ENCODE measurements at regions not wholly inside any gene's neighbourhood (a gene's known extent, or its start where the extent isn't known, plus 50 kb on each side); places are given as distances from the start of the nearest gene placed in this dataset.
A peak's percentile ranks its signal among the peaks of the same experiment; 100 is the strongest.
"Not testable (repeated sequence)": the region's sequence is repeated elsewhere in the genome, so short reads cannot be mapped to it uniquely, and the experiment has no call there.

DNA sequence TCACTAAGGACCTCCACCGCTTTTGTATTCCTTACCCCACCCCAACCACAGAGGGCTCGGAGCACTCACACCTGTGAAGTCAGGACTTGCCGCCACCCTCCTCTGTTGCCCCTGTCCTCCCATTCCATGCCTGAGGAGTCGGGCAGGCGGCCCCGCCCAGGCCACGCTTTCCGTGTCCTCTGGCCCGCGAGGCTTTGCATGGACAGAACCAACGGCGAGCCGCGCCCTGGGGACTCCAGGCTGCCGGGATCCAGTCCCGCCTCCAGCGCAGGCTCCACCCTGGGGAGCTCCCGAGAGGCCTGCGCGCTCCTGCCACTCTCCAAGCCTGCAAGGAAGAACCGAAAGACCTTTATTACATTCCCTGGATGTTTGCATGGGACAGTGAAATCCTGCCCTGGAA, 366.4 kb upstream of the POM121L12 start:
- in situ Hi-C loops (cut with HindIII; ENCODE audit: low pct_unique_long_range_greater_than_20kb, low sequenced_read_pairs): no loop called here
- no peak for DNase-seq (ENCODE audit: low read depth)

DNA sequence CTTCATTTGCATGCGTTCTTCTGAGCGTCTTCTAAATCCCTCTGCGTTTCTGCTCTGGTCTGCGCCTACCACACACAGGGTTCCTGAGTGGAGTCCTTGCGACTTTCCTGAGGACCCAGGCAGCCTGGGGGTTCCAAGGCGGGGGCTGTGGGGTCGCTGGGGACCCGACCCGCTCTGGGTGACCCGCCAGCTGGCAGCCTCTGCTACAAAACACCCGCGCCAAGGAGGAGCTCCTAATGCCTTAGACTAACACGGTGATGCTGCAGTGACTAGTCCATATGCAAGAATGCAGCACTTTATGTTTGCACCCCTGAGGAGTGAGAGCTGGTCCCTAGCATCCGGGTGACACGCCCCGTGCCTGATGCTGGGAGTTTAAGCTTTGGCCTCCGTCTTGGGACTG, 367.0 kb upstream of the POM121L12 start:
- DNase-seq (ENCODE audit: low read depth): no peak
- in situ Hi-C loops (cut with HindIII; ENCODE audit: low pct_unique_long_range_greater_than_20kb, low sequenced_read_pairs): no loop called here

DNA sequence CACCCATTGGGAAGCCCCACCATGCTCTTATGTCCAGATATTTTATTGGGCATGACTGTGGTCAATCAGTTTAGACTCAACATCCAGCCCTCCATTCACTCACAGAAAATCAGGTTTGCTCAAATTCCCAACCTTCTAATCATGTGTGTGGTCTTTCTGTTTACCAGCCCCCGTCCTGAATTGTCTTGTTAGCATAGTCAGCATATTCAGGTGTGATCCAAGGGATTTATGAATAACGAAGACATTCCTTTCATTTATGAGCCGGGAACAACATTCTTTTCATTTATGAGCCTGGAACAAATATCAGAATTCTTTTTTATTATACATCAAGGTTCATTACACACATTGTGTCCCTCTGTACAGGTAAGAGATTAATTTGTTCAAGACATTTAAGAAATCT, 376.3 kb upstream of the POM121L12 start:
- in situ Hi-C loops (cut with HindIII; ENCODE audit: low pct_unique_long_range_greater_than_20kb, low sequenced_read_pairs): no loop called here
- no peak for DNase-seq (ENCODE audit: low read depth)

- in situ Hi-C loops (cut with HindIII; ENCODE audit: low pct_unique_long_range_greater_than_20kb, low sequenced_read_pairs): no loop called here
- no peak for DNase-seq (ENCODE audit: low read depth)
Observed at GRCh38 chr7:52656098-52656497, 379.3 kb upstream of the POM121L12 start.

- in situ Hi-C loops (cut with HindIII; ENCODE audit: low pct_unique_long_range_greater_than_20kb, low sequenced_read_pairs): no loop called here
- no peak for DNase-seq (ENCODE audit: low read depth)
Observed at GRCh38 chr7:52652621-52653020, 382.8 kb upstream of the POM121L12 start.

GRCh38 chr7:52648872-52649271, 386.6 kb upstream of the POM121L12 start:
- DNase-seq (ENCODE audit: low read depth): no peak
- in situ Hi-C loops (cut with HindIII; ENCODE audit: low pct_unique_long_range_greater_than_20kb, low sequenced_read_pairs): no loop called here

GRCh38 chr7:52647046-52647445, 388.4 kb upstream of the POM121L12 start:
- no peak for DNase-seq (ENCODE audit: low read depth)
- in situ Hi-C loops (cut with HindIII; ENCODE audit: low pct_unique_long_range_greater_than_20kb, low sequenced_read_pairs): no loop called here

DNA sequence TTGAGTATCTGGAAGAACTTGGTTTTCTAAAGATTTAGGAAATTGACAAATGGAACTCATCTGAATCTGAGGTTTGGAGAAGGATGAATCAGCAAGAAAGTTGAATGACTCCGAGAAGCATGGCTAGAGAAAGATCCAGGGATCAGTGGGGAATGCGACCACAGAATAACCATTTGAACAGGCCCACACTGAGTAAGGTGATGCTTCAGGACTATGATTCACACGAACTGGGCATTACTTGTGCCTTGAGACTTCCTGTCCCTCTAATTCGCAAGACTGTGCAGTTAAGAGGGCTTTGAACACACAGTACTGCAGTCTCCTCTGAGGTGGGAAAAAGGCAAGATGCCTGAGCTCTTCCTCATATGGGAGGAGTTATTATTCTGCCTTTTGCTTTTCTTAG, 395.5 kb upstream of the POM121L12 start:
- in situ Hi-C loops (cut with HindIII; ENCODE audit: low pct_unique_long_range_greater_than_20kb, low sequenced_read_pairs): no loop called here
- no peak for DNase-seq (ENCODE audit: low read depth)

DNA sequence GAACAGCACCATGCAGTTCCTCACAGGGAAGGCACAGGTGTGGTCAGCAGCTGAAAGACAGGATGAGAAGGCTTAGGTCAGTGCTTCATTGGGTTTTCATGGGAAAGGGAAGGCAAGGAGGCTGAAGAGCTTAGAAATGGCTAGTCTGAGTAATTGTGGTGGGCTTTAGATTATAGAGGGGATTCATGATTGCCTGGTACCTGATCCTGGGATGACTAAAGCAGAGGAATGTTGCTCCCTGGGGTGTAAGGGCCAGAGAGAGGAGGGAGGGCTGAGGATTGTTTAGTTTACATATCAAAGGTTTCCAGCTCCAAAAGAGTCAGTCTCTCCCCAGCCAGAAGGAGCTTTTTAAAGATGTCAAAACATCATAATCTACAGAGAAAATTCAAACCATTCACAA, 396.3 kb upstream of the POM121L12 start:
- no peak for DNase-seq (ENCODE audit: low read depth)
- in situ Hi-C loops (cut with HindIII; ENCODE audit: low pct_unique_long_range_greater_than_20kb, low sequenced_read_pairs): no loop called here

DNA sequence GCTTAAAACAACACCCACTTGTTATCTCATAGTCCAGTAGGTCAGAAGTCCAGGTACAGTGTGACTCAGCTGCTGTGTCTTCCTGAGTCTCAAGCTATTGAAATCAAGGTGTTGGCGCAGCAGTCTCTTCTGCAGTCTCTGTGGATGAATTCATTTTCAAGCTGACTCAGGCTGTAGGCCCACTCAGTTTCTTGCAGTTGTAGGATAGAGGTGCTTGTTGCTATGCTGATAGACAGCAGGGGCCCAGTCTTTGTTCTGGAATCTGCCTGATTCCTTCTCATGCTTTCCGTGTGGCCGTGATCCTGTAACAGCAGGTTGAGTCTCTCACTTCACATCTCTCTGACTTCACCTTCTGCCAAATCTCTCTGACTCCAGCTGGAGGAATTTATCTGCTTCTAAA, 400.4 kb upstream of the POM121L12 start:
- DNase-seq (ENCODE audit: low read depth): peak; percentile 6
- in situ Hi-C loops (cut with HindIII; ENCODE audit: low pct_unique_long_range_greater_than_20kb, low sequenced_read_pairs): no loop called here

DNA sequence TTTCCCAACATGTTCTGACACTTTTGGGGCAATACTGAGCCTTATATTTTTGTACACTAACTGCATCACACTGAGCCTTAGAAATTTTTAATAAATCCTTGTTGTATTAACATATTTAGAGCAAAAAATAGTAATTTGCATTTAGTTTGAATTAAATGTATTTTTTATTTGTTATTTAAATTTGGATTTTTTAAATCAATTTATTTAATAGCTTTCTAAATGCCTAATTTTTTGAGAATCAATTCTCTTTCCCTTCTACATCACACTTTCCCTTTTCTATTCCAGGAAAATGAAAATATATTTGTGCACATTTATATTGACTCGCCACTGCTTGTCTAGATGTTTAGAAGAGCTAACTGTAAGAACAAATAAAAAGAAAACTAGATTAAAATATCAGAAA, 414.6 kb upstream of the POM121L12 start:
- in situ Hi-C loops (cut with HindIII; ENCODE audit: low pct_unique_long_range_greater_than_20kb, low sequenced_read_pairs): no loop called here
- DNase-seq (ENCODE audit: low read depth): no peak

- no peak for DNase-seq (ENCODE audit: low read depth)
- in situ Hi-C loops (cut with HindIII; ENCODE audit: low pct_unique_long_range_greater_than_20kb, low sequenced_read_pairs): no loop called here
Observed at GRCh38 chr7:52616552-52616951, 418.9 kb upstream of the POM121L12 start.

GRCh38 chr7:52615021-52615695, 420.3 kb upstream of the POM121L12 start:
- in situ Hi-C loops (cut with HindIII; ENCODE audit: low pct_unique_long_range_greater_than_20kb, low sequenced_read_pairs): no loop called here
- no peak for DNase-seq (ENCODE audit: low read depth)

GRCh38 chr7:52609511-52609910, 425.9 kb upstream of the POM121L12 start:
- in situ Hi-C loops (cut with HindIII; ENCODE audit: low pct_unique_long_range_greater_than_20kb, low sequenced_read_pairs): no loop called here
- no peak for DNase-seq (ENCODE audit: low read depth)

DNA sequence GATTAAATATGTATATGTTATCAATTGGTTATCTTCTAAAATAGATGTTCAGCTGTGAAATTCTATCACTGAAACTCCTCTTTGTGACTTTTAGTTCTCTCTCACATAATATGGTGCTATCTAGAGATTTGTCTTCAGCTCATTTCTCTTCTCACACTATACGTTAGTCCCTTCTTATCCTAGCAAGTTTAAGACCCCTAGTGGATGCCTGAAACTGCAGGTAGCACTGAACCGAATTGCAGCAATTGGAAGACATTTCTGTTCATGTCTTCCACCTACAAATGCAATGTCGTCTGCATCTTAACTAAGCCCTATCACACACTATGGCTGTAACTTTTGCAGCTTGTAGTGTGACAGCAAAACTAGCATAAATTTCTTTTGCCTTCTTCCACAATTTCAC, 442.7 kb upstream of the POM121L12 start:
- no peak for DNase-seq (ENCODE audit: low read depth)
- in situ Hi-C loops (cut with HindIII; ENCODE audit: low pct_unique_long_range_greater_than_20kb, low sequenced_read_pairs): no loop called here

- DNase-seq (ENCODE audit: low read depth): no peak
- in situ Hi-C loops (cut with HindIII; ENCODE audit: low pct_unique_long_range_greater_than_20kb, low sequenced_read_pairs): no loop called here
Observed at GRCh38 chr7:52586704-52587103, 448.7 kb upstream of the POM121L12 start.

DNA sequence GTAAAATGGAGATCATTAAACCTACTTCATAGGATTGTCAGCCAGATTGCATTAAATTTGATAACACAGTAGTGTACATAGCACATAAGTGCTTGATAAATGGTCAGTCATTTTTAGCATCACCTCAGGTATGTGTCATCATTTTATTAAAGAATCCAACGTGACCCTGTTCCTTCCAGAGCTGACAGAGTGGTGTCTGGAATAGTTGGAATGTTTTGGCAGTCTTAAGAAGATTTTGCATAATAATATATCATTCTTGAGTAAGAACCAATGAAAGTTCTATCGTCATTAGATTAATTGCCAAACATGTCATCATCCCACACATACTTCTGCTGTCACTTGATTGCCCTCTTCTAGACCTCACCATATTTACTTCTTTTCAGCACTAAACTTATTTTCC, 451.4 kb upstream of the POM121L12 start:
- in situ Hi-C loops (cut with HindIII; ENCODE audit: low pct_unique_long_range_greater_than_20kb, low sequenced_read_pairs): no loop called here
- no peak for DNase-seq (ENCODE audit: low read depth)

GRCh38 chr7:52573141-52573540, 462.3 kb upstream of the POM121L12 start:
- in situ Hi-C loops (cut with HindIII; ENCODE audit: low pct_unique_long_range_greater_than_20kb, low sequenced_read_pairs); DNase-seq (ENCODE audit: low read depth): not testable (repeated sequence)

GRCh38 chr7:52571026-52571425, 464.4 kb upstream of the POM121L12 start:
- in situ Hi-C loops (cut with HindIII; ENCODE audit: low pct_unique_long_range_greater_than_20kb, low sequenced_read_pairs): no loop called here
- DNase-seq (ENCODE audit: low read depth): no peak

GRCh38 chr7:52569151-52569550, 466.3 kb upstream of the POM121L12 start:
- in situ Hi-C loops (cut with HindIII; ENCODE audit: low pct_unique_long_range_greater_than_20kb, low sequenced_read_pairs): no loop called here

DNA sequence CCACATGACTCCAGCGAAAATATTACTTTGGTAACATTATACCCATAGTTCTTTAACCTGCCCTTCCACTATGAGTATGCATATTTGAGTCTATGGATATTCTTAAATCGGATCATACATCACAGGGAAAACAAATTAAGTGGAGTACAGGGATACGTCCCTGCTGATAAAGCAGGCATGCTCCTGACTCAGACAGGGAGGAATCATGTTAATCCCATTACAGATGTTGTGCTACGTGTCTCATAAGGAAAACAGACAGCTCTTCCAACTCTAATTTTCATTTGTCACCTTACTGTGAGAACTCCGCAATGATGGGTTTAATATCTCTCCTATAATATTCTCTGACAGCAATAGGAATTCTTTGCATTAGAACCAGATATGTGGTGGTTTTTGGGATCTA, 469.5 kb upstream of the POM121L12 start:
- in situ Hi-C loops (cut with HindIII; ENCODE audit: low pct_unique_long_range_greater_than_20kb, low sequenced_read_pairs): no loop called here
- no peak for DNase-seq (ENCODE audit: low read depth)

More at GRCh38 chr7:52569151-52569550, 466.3 kb upstream of the POM121L12 start:
- no peak for DNase-seq (ENCODE audit: low read depth)

Measured in Caki2 (cell line).